ENCODE measurements at regions not wholly inside any gene's neighbourhood (a gene's known extent, or its start where the extent isn't known, plus 50 kb on each side); places are given as distances from the start of the nearest gene placed in this dataset.
"Not testable (repeated sequence)": the region's sequence is repeated elsewhere in the genome, so short reads cannot be mapped to it uniquely, and the experiment has no call there.

DNA sequence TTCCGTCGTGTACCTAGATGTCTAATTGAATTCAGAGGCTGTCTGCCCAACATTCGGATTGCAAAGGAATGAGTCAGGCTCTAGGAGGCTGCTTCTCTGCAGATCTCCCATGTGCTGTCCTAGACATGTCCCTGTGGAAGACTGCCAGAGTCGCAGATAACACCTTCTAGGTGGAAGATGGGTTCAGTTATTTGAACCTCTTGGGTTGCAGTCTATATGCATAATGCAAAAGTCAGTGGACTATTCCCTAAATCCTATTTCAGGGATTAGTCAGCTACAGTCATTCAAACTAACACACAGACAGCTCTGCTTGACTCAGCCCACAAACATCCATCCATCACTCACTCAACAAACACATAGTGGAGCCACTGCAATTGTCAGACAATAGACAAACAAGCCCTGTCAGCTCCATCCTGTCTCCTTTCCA lies 300.0 kb upstream of the CTNNB1 start:
- Mint-ChIP-seq H3K27me3 (no peaks in the 10 kb centered on the region), H3K4me3 (no peak overlapping the region), H3K9me3 (no peaks in the 10 kb centered on the region), H3K4me1 (no peaks in the 10 kb centered on the region), H3K36me3 (ENCODE audit: low read depth) (no peaks in the 10 kb centered on the region), H3K27ac (no peak overlapping the region)
- DNase-seq, result no peak
- ChIA-PET CTCF (no interaction called here), POLR2A (no interaction called here)

DNA sequence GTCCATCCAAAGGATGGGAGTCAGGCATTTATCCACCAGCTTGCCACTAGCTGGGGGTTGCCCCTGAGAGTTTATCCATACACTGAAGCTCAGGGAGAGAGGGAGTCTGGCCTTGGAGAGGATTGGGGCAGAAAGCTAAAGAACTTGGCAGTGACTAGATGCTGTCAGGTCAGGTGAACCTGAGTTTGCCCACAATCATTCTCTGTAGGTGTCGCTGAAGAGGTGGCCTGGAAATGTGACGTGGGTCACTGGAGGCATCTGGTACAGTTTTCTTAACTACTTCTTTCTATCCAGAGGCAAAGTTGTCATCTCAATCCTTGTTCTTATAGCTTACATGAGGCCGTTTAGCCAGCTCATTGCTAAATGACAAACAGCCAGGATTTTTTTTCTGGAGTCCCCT lies 298.0 kb upstream of the CTNNB1 start:
- Mint-ChIP-seq H3K9me3 (no peaks in the 10 kb centered on the region), H3K27ac (no peak overlapping the region), H3K27me3 (peaks cover 2% of the 10 kb centered on the region), H3K4me3 (no peak overlapping the region), H3K36me3 (ENCODE audit: low read depth) (no peaks in the 10 kb centered on the region), H3K4me1 (no peaks in the 10 kb centered on the region)
- no peak for DNase-seq
- ChIA-PET CTCF (no interaction called here), POLR2A (no interaction called here)

DNA sequence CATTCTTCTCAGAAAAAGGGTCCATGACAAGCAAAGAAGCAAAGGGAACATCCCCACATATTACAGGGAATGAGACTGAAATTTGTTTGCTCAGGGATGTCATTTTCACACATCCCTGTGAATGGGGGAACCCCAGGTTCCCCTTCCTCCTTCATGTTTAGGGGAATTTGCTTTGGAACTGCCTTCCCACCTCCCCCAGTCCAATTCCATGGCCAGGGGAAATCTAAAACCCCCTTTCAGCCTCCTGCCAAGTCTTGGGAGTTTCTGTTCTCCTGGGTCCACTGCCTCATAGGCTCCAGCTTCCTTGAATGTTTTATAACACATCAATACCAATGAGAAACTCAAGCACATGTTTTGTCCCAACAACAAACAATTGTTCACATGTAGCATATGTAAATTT lies 297.5 kb upstream of the CTNNB1 start:
- H3K36me3 Mint-ChIP-seq (ENCODE audit: low read depth), result no peaks in the 10 kb centered on the region
- no peaks in the 10 kb centered on the region for H3K4me1 Mint-ChIP-seq
- H3K9me3 Mint-ChIP-seq, result no peaks in the 10 kb centered on the region
- ChIA-PET POLR2A (no interaction called here), CTCF (no interaction called here)
- DNase-seq, result no peak
- peaks cover 2% of the 10 kb centered on the region for H3K27me3 Mint-ChIP-seq
- no peak overlapping the region for H3K27ac Mint-ChIP-seq
- no peak overlapping the region for H3K4me3 Mint-ChIP-seq

DNA sequence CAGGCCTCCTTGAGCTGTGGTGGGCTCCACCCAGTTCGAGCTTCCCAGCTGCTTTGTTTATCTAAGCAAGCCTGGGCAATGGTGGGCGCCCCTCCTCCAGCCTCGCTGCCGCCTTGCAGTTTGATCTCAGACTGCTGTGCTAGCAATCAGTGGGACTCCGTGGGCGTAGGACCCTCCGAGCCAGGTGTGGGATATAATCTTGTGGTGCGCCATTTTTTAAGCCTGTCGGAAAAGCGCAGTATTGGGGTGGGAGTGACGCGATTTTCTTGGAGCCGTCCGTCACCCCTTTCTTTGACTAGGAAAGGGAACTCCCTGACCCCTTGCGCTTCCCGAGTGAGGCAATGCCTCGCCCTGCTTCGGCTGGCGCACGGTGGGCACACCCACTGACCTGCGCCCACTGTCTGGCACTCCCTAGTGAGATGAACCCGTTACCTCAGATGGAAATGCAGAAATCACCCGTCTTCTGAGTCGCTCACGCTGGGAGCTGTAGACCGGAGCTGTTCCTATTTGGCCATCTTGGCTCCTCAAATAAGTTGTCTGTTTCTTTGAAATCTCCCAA lies 291.3 kb upstream of the CTNNB1 start:
- CTCF ChIA-PET; H3K4me3 Mint-ChIP-seq; H3K27me3 Mint-ChIP-seq; DNase-seq; H3K27ac Mint-ChIP-seq; POLR2A ChIA-PET; H3K4me1 Mint-ChIP-seq; H3K9me3 Mint-ChIP-seq; H3K36me3 Mint-ChIP-seq (ENCODE audit: low read depth): not testable (repeated sequence)

DNA sequence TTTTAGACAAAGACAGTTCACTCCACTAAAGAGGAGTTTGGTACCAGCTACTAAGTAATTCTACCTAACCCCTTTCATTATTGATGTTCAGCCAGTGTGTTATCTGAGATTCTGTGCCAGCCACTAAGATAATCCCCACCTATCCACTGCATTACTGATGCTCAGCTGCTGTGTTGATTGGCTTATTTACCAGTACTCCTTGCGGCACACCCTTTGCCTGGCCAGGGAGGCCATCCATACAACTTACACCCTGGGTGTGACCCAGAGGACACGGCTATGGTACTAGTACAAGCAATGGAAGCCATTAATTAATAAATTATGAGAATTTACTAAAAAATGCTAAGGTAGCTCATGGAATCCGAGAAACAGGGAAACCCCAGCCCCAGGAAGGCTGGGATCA lies 290.7 kb upstream of the CTNNB1 start:
- no peak for DNase-seq
- Mint-ChIP-seq H3K27me3 (peaks cover 2% of the 10 kb centered on the region), H3K36me3 (ENCODE audit: low read depth) (no peaks in the 10 kb centered on the region), H3K9me3 (no peaks in the 10 kb centered on the region), H3K4me1 (no peaks in the 10 kb centered on the region), H3K27ac (no peak overlapping the region), H3K4me3 (no peak overlapping the region)
- POLR2A ChIA-PET, result no interaction called here
- CTCF ChIA-PET, result no interaction called here

DNA sequence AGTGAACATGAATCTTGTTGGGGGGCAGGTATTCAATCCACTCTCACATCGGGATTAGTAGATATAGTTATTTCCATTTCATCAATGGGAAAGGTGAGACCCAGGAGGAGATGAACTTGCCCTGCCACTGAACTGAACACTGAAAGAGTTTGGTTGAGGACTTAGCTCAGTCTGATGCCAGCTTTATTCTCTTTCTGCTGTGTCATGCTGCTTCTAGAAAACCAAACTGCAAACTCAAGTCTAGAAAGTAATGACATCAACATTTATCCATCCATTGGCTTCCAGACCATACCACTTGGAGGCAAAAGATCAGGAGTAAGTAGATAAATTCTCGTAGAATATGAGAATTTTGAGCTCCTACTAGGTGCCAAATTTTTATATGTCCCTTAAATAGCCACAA lies 288.0 kb upstream of the CTNNB1 start:
- CTCF ChIA-PET, result no interaction called here
- Mint-ChIP-seq H3K27ac (no peak overlapping the region), H3K27me3 (no peaks in the 10 kb centered on the region), H3K9me3 (no peaks in the 10 kb centered on the region), H3K4me3 (no peak overlapping the region), H3K4me1 (no peaks in the 10 kb centered on the region), H3K36me3 (ENCODE audit: low read depth) (no peaks in the 10 kb centered on the region)
- POLR2A ChIA-PET, result no interaction called here
- DNase-seq, result no peak

DNA sequence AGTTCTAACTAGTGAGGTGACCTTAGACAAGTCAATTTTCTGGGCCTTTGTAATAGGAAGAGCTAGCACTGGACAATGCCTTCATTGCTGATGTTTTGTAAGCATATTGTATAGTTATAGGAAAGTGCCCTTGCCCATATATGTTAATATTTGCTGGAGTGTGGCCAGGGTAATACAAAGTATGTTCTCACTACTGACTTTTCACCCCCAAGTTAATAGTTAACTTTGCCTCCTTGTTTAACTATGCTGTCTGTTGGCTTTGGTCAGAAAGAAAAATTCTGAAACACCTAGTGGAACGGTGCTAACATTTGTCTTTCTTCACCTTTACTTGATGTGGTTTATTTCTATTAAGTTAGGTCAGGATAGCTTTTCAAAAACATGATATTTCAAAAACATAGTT lies 287.4 kb upstream of the CTNNB1 start:
- no peak overlapping the region for H3K4me3 Mint-ChIP-seq
- no peaks in the 10 kb centered on the region for H3K27me3 Mint-ChIP-seq
- no peak for DNase-seq
- ChIA-PET CTCF (interaction anchor here (0.6 kb wide), 1 partner anchor 588 kb away, joined by 3 read pairs; no protein-coding TSS in a partner anchor), POLR2A (no interaction called here)
- no peaks in the 10 kb centered on the region for H3K9me3 Mint-ChIP-seq
- H3K4me1 Mint-ChIP-seq, result no peaks in the 10 kb centered on the region
- no peaks in the 10 kb centered on the region for H3K36me3 Mint-ChIP-seq (ENCODE audit: low read depth)
- H3K27ac Mint-ChIP-seq, result no peak overlapping the region

DNA sequence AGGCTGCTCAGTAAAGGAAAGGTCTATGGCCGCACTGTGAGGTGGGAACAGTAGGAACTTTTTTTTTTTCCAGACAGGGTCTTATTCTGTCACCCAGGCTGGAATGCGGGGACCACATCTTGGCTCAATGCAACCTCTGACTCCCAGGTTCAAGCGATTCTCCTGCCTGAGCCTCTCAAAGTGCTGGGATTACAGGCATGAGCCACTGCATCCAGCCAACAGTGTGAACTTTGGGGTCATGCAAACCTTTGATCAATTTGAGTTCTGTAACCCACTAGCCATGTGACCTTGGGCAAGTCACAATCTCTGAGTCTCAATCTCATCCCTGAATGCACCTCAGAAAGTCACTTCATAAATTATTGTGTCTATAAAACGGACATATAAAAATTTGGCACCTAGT lies 286.8 kb upstream of the CTNNB1 start:
- Mint-ChIP-seq H3K27me3 (no peaks in the 10 kb centered on the region), H3K9me3 (no peaks in the 10 kb centered on the region), H3K4me1 (no peaks in the 10 kb centered on the region), H3K36me3 (ENCODE audit: low read depth) (no peaks in the 10 kb centered on the region), H3K4me3 (no peak overlapping the region), H3K27ac (no peak overlapping the region)
- POLR2A ChIA-PET, result no interaction called here
- CTCF ChIA-PET, result interaction anchor here (0.6 kb wide), 1 partner anchor 587 kb away, joined by 3 read pairs; no protein-coding TSS in a partner anchor
- no peak for DNase-seq

DNA sequence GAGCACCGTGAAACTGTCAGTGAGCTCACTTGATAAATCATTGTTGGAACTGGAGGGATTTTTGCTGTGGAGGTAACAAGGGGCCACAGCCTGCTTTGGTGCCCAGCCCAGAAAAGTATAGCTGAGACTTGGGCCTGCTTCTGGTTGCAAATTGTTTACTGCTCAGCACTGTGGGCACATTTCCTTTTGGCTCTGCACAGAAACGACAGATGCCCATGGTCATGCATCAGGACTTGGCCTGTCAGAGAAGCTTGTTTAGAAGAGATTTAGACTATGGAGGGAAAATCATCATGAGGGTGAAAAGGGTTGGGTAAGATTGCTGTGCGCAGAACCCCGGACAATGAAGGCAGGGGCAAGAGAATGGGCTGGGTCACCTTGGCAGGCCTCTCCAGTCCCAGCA lies 286.1 kb upstream of the CTNNB1 start:
- Mint-ChIP-seq H3K36me3 (ENCODE audit: low read depth) (no peaks in the 10 kb centered on the region), H3K4me3 (no peak overlapping the region), H3K27me3 (no peaks in the 10 kb centered on the region), H3K27ac (no peak overlapping the region), H3K4me1 (no peaks in the 10 kb centered on the region), H3K9me3 (no peaks in the 10 kb centered on the region)
- ChIA-PET POLR2A (no interaction called here), CTCF (interaction anchor here (1.1 kb wide), 1 partner anchor 15 kb away, joined by 3 read pairs; no protein-coding TSS in a partner anchor)
- no peak for DNase-seq

DNA sequence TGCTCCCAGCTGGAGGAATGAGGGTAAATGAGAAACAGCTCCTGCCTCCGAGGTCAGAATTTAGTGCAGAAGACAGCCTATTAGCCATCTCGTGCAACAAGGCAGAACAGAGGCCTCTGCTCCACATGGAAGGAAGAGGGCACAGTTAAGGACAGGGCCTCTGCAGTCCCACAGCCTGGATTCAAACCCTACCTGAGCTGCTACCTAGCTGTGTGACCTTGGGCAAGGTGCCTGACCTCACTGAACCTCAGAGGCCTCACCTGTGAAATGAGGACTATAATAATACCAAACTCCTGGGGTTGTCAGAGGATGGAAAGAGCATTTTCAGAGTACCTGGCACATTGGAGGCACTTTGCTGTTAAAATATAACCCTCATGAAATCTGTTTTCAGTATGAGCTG lies 285.7 kb upstream of the CTNNB1 start:
- H3K4me1 Mint-ChIP-seq, result no peaks in the 10 kb centered on the region
- no peak for DNase-seq
- no peaks in the 10 kb centered on the region for H3K9me3 Mint-ChIP-seq
- ChIA-PET CTCF (interaction anchor here (1.1 kb wide), 1 partner anchor 15 kb away, joined by 3 read pairs; no protein-coding TSS in a partner anchor), POLR2A (no interaction called here)
- H3K27me3 Mint-ChIP-seq, result no peaks in the 10 kb centered on the region
- H3K4me3 Mint-ChIP-seq, result no peak overlapping the region
- no peaks in the 10 kb centered on the region for H3K36me3 Mint-ChIP-seq (ENCODE audit: low read depth)
- no peak overlapping the region for H3K27ac Mint-ChIP-seq

DNA sequence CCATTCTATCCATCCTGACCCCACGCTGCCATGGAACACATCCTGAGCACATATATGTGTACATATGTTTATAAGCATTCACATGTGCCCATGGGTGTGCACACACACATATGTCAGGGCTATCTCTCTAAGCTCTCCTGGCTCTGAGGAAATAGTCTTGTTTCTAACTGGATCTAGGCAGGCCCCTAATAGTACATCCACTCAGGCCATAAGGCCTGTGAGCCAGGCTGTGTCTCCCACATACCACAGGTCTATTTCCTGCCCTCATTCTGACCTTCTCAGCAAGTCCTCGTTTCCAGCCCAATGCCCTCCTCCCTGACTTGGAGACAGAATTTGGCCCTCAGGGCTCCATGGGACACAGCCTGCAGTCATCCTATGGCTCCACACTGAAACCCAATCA lies 284.8 kb upstream of the CTNNB1 start:
- no peak overlapping the region for H3K27ac Mint-ChIP-seq
- H3K27me3 Mint-ChIP-seq, result no peaks in the 10 kb centered on the region

DNA sequence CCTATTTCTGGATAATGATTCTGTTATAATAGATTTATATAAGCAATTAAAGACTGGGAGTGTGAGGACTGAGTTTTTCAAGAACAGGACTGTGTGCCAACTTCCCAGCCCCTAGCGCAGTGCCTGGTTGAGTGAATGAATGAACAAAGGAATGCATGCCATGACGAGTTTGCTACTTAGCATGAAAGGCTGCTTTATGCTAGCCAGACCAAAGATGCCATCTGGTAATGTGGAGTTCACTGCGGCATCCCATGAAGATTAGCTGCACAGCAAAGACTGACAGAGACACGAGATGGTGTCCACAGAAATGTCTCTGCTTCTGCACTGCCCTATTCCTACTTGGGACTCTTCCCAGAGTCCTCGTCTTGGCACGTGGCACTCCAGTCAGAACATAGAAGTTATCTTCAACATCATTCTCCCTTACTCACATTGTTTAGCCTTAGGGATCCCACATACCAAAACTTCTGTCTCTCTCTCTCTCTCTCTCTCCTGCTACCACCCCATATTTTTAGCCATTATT lies 283.9 kb upstream of the CTNNB1 start:
- no peak for DNase-seq
- CTCF ChIA-PET, result no interaction called here
- POLR2A ChIA-PET, result no interaction called here
- no peaks in the 10 kb centered on the region for H3K36me3 Mint-ChIP-seq (ENCODE audit: low read depth)
- H3K27me3 Mint-ChIP-seq, result no peaks in the 10 kb centered on the region
- no peaks in the 10 kb centered on the region for H3K4me1 Mint-ChIP-seq
- H3K9me3 Mint-ChIP-seq, result no peaks in the 10 kb centered on the region
- no peak overlapping the region for H3K27ac Mint-ChIP-seq
- H3K4me3 Mint-ChIP-seq, result no peak overlapping the region

More for the DNA sequence above, 284.8 kb upstream of the CTNNB1 start:
- Mint-ChIP-seq H3K4me1 (no peaks in the 10 kb centered on the region), H3K36me3 (ENCODE audit: low read depth) (no peaks in the 10 kb centered on the region), H3K4me3 (no peak overlapping the region), H3K9me3 (no peaks in the 10 kb centered on the region)
- POLR2A ChIA-PET, result no interaction called here
- CTCF ChIA-PET, result interaction anchor here (1.1 kb wide), 1 partner anchor 16 kb away, joined by 3 read pairs; no protein-coding TSS in a partner anchor
- no peak for DNase-seq

DNA sequence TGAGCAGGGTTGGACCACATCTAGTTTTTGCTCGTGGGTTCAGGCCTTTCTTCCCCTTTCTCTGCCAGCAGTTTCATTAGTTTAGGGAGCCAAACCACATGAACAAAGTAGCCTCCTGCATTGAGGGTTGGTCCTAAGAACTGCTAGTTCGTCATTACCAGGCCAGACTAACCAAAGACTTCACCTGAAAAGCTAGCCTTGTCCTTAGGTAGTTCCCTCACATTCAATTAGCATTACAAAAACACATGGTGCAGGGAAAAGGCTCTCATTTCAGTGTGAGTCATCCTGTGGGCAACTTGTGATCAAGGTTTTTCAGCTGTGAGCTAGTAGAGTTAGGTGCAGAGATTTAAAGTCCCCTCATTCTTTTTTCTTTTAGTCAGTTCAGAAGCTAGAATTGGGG lies 279.3 kb upstream of the CTNNB1 start:
- no peak overlapping the region for H3K4me3 Mint-ChIP-seq
- H3K27ac Mint-ChIP-seq, result no peak overlapping the region
- H3K36me3 Mint-ChIP-seq (ENCODE audit: low read depth), result no peaks in the 10 kb centered on the region
- H3K9me3 Mint-ChIP-seq, result no peaks in the 10 kb centered on the region
- CTCF ChIA-PET, result no interaction called here
- POLR2A ChIA-PET, result no interaction called here
- no peaks in the 10 kb centered on the region for H3K4me1 Mint-ChIP-seq
- H3K27me3 Mint-ChIP-seq, result no peaks in the 10 kb centered on the region
- DNase-seq, result no peak

DNA sequence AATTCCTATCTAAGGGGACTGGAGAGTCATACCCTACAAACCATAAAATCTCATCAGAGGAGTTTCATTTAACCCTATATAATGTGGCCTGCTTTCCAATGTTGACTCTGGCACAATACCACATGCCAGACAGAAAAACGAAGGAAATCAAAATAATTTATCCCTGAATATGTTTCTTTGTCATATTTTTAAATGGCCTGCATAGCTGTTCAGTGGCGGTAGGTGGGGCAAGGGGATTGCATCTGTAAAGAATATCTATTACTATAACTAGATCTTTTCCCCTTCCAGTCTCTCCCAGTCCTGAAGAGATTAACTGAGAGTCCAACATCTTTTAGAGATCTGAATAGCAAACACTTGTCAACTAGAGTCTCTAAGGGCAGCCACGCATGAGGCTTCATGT lies 278.1 kb upstream of the CTNNB1 start:
- H3K36me3 Mint-ChIP-seq (ENCODE audit: low read depth), result no peaks in the 10 kb centered on the region
- no peak overlapping the region for H3K27ac Mint-ChIP-seq
- DNase-seq, result no peak
- H3K4me1 Mint-ChIP-seq, result no peaks in the 10 kb centered on the region
- no peaks in the 10 kb centered on the region for H3K9me3 Mint-ChIP-seq
- ChIA-PET CTCF (no interaction called here), POLR2A (no interaction called here)
- H3K4me3 Mint-ChIP-seq, result no peak overlapping the region
- H3K27me3 Mint-ChIP-seq, result peaks cover 2% of the 10 kb centered on the region
